ENCODE measurements at regions not wholly inside any gene's neighbourhood (a gene's known extent, or its start where the extent isn't known, plus 50 kb on each side); places are given as distances from the start of the nearest gene placed in this dataset.
"Not testable (repeated sequence)": the region's sequence is repeated elsewhere in the genome, so short reads cannot be mapped to it uniquely, and the experiment has no call there.

DNA sequence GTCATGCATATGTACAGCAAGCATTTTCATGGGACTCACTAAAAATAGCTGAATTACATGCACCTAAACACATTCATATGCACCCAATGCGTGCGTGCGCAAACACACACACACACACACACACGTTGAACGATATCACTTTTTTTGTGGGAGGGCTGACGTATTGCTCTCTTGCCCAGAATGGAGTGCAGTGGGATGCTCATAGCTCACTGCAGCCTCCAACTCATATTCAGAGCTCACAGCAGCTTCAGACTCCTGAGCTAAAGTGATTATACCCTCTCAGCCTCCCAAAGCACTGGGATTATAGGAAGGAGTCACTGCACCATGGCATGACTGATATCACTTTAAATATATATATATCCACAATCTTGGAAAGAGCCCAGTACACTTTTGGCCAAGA is 620.4 kb upstream of the MANEA start:
- Histone ChIP-seq H3K9me3 (ENCODE audit: low read length) (no peaks in the 10 kb centered on the region), H3K9me2 (ENCODE audit: insufficient read depth, low read length) (no peaks in the 10 kb centered on the region), H4K20me1 (ENCODE audit: insufficient read depth) (no peaks in the 10 kb centered on the region), H3K27ac (ENCODE audit: low read length) (no peak overlapping the region), H3K4me3 (ENCODE audit: low read length) (no peak overlapping the region), H2AFZ (ENCODE audit: low read depth, low read length) (no peak overlapping the region), H3K79me2 (replicated peaks; ENCODE audit: insufficient read depth, low read length) (no peaks in the 10 kb centered on the region), H3K36me3 (ENCODE audit: insufficient read depth, low read length) (no peaks in the 10 kb centered on the region), H3K9ac (ENCODE audit: low read length) (no peak overlapping the region), H3F3A (ENCODE audit: insufficient read depth, low read length, poor library complexity, severe bottlenecking) (no peaks in the 10 kb centered on the region), H3K27me3 (ENCODE audit: insufficient read depth, low read depth, low read length) (no peaks in the 10 kb centered on the region), H3K4me2 (ENCODE audit: low read length) (no peak overlapping the region)
- TF ChIP-seq EP300 (conservative IDR thresholded peaks at IDR 0.05; ENCODE audit: poor library complexity, severe bottlenecking), result no peak
- no peak for TF ChIP-seq EZH2 (IDR thresholded peaks at IDR 0.05; ENCODE audit: borderline replicate concordance, insufficient read depth, low read length, poor library complexity, severe bottlenecking)
- TF ChIP-seq MXI1 (conservative IDR thresholded peaks at IDR 0.05; ENCODE audit: poor library complexity, severe bottlenecking), result no peak
- no peak for TF ChIP-seq POLR2AphosphoS5 (IDR thresholded peaks at IDR 0.05)
- TF ChIP-seq, protein P1, sequence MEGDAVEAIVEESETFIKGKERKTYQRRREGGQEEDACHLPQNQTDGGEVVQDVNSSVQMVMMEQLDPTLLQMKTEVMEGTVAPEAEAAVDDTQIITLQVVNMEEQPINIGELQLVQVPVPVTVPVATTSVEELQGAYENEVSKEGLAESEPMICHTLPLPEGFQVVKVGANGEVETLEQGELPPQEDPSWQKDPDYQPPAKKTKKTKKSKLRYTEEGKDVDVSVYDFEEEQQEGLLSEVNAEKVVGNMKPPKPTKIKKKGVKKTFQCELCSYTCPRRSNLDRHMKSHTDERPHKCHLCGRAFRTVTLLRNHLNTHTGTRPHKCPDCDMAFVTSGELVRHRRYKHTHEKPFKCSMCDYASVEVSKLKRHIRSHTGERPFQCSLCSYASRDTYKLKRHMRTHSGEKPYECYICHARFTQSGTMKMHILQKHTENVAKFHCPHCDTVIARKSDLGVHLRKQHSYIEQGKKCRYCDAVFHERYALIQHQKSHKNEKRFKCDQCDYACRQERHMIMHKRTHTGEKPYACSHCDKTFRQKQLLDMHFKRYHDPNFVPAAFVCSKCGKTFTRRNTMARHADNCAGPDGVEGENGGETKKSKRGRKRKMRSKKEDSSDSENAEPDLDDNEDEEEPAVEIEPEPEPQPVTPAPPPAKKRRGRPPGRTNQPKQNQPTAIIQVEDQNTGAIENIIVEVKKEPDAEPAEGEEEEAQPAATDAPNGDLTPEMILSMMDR (IDR thresholded peaks at IDR 0.05; ENCODE audit: poor library complexity, severe bottlenecking), result no peak
- TF ChIP-seq SMC3 (conservative IDR thresholded peaks at IDR 0.05; ENCODE audit: poor library complexity), result no peak
- no peak for TF ChIP-seq RAD21 (conservative IDR thresholded peaks at IDR 0.05)
- TF ChIP-seq, protein P2, sequence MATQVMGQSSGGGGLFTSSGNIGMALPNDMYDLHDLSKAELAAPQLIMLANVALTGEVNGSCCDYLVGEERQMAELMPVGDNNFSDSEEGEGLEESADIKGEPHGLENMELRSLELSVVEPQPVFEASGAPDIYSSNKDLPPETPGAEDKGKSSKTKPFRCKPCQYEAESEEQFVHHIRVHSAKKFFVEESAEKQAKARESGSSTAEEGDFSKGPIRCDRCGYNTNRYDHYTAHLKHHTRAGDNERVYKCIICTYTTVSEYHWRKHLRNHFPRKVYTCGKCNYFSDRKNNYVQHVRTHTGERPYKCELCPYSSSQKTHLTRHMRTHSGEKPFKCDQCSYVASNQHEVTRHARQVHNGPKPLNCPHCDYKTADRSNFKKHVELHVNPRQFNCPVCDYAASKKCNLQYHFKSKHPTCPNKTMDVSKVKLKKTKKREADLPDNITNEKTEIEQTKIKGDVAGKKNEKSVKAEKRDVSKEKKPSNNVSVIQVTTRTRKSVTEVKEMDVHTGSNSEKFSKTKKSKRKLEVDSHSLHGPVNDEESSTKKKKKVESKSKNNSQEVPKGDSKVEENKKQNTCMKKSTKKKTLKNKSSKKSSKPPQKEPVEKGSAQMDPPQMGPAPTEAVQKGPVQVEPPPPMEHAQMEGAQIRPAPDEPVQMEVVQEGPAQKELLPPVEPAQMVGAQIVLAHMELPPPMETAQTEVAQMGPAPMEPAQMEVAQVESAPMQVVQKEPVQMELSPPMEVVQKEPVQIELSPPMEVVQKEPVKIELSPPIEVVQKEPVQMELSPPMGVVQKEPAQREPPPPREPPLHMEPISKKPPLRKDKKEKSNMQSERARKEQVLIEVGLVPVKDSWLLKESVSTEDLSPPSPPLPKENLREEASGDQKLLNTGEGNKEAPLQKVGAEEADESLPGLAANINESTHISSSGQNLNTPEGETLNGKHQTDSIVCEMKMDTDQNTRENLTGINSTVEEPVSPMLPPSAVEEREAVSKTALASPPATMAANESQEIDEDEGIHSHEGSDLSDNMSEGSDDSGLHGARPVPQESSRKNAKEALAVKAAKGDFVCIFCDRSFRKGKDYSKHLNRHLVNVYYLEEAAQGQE (IDR thresholded peaks at IDR 0.05; ENCODE audit: borderline replicate concordance), result no peak
- no peak for TF ChIP-seq TAF1 (IDR thresholded peaks at IDR 0.05; ENCODE audit: low read depth)

DNA sequence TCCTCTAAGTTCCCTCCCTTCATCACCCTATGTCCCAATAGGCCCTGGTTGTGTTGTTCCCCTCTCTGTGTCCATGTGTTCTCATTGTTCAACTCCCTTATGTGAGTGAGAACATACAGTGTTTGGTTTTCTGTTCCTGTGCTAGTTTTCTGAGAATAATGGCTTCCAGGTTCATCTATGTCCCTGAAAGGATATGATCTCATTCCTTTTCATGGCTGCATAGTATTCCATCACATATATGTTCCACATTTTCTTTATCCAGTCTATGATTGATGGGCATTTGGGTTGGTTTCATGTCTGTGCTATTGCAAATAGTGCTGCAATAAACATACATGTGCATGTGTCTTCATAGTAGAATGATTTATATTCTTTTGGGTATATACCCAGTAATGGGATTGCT is 612.6 kb upstream of the MANEA start:
- H3F3A ChIP-seq (ENCODE audit: insufficient read depth, low read length, poor library complexity, severe bottlenecking); H2AFZ ChIP-seq (ENCODE audit: low read depth, low read length); H3K36me3 ChIP-seq (ENCODE audit: insufficient read depth, low read length); H3K9me2 ChIP-seq (ENCODE audit: insufficient read depth, low read length); H3K27me3 ChIP-seq (ENCODE audit: insufficient read depth, low read depth, low read length); H3K79me2 ChIP-seq (replicated peaks; ENCODE audit: insufficient read depth, low read length); H3K27ac ChIP-seq (ENCODE audit: low read length); H3K4me3 ChIP-seq (ENCODE audit: low read length); H3K4me2 ChIP-seq (ENCODE audit: low read length); H3K9me3 ChIP-seq (ENCODE audit: low read length); H3K9ac ChIP-seq (ENCODE audit: low read length); H4K20me1 ChIP-seq (ENCODE audit: insufficient read depth): not testable (repeated sequence)

DNA sequence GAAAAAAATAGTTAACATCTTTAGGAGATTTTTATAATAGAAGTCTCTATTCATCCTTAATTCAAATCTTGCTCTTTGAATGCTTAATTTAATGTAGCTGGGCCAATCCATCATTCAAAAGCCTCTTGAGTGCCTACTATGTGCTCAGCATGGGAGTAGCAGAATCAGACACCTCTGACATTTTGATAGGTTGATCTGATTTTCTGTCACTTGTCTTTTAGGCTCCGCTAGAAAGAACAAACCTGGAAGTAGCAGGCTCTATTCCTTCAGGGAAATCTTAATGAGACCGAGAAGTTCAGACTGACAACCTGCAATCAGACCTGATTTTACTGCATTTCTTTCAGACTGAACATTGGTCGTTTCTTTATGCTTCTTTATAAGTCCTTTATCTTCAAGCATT is 588.6 kb upstream of the MANEA start:
- Histone ChIP-seq H3K79me2 (replicated peaks; ENCODE audit: insufficient read depth, low read length) (no peaks in the 10 kb centered on the region), H3K4me2 (ENCODE audit: low read length) (no peak overlapping the region), H3K9me2 (ENCODE audit: insufficient read depth, low read length) (no peaks in the 10 kb centered on the region), H3K4me3 (ENCODE audit: low read length) (no peak overlapping the region), H3K27ac (ENCODE audit: low read length) (peak overlapping the region; percentile 47), H3F3A (ENCODE audit: insufficient read depth, low read length, poor library complexity, severe bottlenecking) (no peaks in the 10 kb centered on the region), H3K27me3 (ENCODE audit: insufficient read depth, low read depth, low read length) (no peaks in the 10 kb centered on the region), H3K36me3 (ENCODE audit: insufficient read depth, low read length) (no peaks in the 10 kb centered on the region), H3K9me3 (ENCODE audit: low read length) (no peaks in the 10 kb centered on the region), H4K20me1 (ENCODE audit: insufficient read depth) (no peaks in the 10 kb centered on the region), H3K9ac (ENCODE audit: low read length) (no peak overlapping the region), H2AFZ (ENCODE audit: low read depth, low read length) (no peak overlapping the region)
- TF ChIP-seq EP300 (conservative IDR thresholded peaks at IDR 0.05; ENCODE audit: poor library complexity, severe bottlenecking) (peak; percentile 92), EZH2 (IDR thresholded peaks at IDR 0.05; ENCODE audit: borderline replicate concordance, insufficient read depth, low read length, poor library complexity, severe bottlenecking) (no peak), TAF1 (IDR thresholded peaks at IDR 0.05; ENCODE audit: low read depth) (no peak), POLR2AphosphoS5 (IDR thresholded peaks at IDR 0.05) (peak; percentile 61), RAD21 (conservative IDR thresholded peaks at IDR 0.05) (no peak), SMC3 (conservative IDR thresholded peaks at IDR 0.05; ENCODE audit: poor library complexity) (no peak), MXI1 (conservative IDR thresholded peaks at IDR 0.05; ENCODE audit: poor library complexity, severe bottlenecking) (no peak)
- TF ChIP-seq, protein P1 (IDR thresholded peaks at IDR 0.05; ENCODE audit: poor library complexity, severe bottlenecking), result no peak
- TF ChIP-seq, protein P2 (IDR thresholded peaks at IDR 0.05; ENCODE audit: borderline replicate concordance), result peak; percentile 56

Data from neural cell (in vitro differentiated cells).